CD4-positive, alpha-beta T cell treated with Interleukin-4 for 4 hours (primary cell): ENCODE measurements at regions not wholly inside any gene's neighbourhood (a gene's known extent, or its start where the extent isn't known, plus 50 kb on each side); places are given as distances from the start of the nearest gene placed in this dataset.

Experiments
- DNase-seq: peaks from one replicate; pipeline ENCODE4 v3.0.0-alpha.2; 2020

GRCh38 chr13:72150502-72150901 lies 283.5 kb upstream of the DACH1 start:
- DNase-seq, result no peak

DNA sequence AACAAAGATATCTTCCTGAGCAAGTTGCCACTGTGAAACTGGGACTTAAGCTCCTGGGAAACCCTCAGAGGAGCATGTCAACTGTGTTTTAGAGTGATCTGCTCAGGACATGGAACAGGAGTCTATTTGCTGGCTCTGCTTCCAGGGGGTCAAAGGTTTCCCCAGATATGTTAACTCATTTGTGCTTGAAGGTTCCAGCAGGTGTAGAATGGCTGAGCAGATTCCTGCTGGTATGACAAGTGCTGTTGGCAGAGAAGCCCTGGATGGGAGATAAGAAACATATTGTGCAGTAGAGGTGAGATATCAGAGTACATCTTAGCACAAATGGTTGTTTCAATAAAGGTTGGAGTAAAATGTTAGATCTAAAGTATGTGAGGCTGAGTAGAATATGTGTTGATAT lies 282.7 kb upstream of the DACH1 start:
- no peak for DNase-seq

DNA sequence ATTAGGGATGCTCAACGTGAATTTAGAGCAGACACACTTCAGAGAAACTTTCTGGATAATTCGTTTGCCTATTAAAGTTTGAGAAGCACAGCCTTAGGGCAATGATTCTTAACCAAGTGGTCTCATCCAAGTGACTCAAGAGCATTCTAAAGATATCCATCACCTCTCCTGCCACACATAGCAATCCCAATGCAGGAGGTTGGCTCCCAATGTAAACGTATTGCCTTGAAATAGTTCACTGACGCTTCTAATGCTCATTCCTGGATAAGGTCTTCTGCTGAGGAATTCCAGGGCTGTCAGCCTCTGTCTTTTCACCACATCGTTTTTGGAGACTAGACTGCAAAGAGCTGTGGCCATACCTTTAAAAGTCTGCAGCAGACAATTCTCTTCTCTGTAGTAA lies 279.8 kb upstream of the DACH1 start:
- DNase-seq, result no peak

- DNase-seq, result no peak
Measured at GRCh38 chr13:72145383-72145782, 278.4 kb upstream of the DACH1 start.

DNA sequence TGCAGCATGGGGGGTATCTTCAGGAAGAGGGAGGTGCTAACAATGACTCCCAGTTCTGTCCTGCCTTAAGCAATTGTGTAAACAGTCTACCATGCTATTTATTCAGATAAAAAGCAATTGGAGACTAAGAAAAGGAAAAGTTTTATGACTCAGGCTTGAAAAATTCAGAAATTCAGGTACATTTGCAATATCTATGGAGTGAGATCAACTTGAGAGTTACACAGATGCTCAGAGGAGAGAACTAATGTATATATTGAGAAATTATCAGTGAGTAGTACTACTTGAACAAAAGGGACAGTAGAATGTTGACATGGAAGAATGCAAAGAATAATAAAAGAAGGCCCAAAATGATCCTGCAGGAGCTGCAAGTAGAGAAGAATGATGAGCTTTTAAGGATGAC lies 277.6 kb upstream of the DACH1 start:
- no peak for DNase-seq

DNA sequence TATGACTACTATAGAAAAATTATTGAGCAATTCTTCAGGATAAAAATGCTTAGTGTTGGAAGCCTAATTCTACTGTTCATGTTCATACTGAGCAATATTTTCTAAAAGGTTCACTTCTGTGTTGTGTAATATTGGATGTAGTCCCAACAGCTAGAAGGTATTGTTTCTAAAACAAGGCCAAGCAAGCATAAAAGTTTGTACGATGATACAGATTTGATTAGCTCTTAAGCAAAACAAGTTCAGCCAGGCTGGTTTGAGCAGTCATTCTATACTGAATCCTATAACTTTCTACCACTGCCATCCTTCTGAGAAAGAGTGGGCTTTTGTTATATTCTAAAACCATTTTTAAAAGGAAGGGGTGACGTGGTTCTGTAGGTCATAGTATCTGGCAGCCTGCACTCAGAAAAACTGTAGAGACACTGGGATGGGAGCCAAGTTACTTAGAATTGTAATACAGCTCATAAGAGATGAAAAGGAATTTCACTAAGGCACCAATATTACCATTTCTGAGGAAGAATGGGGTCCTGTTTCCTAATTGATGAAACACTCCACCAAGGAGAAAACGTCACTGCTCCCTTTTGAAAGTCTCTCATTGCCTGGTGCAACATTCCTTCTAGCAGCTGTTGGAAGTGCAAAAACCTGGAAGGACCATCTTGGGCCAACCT lies 275.0 kb upstream of the DACH1 start:
- no peak for DNase-seq

DNA sequence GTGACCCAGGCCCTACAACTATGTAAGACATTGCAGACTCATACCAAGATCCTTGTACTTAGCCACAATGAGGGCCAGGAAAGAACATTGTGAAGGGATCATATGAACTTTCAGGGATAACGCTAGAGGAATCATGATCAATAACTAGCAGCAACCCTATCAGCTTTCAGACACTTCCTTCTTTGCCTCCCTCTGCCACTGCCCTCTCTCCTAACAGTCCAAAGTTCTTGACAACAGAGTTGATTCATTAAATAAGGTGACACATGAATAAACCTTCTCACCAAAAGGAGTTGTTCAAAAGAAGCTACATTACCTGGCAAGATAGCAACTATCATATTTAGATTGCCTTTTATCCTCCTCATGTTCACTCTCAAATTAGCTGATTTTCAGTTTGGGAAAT lies 272.2 kb upstream of the DACH1 start:
- no peak for DNase-seq

GRCh38 chr13:72132075-72132474 lies 265.1 kb upstream of the DACH1 start:
- DNase-seq, result no peak

- no peak for DNase-seq
Measured at GRCh38 chr13:72129117-72129516, 262.1 kb upstream of the DACH1 start.

DNA sequence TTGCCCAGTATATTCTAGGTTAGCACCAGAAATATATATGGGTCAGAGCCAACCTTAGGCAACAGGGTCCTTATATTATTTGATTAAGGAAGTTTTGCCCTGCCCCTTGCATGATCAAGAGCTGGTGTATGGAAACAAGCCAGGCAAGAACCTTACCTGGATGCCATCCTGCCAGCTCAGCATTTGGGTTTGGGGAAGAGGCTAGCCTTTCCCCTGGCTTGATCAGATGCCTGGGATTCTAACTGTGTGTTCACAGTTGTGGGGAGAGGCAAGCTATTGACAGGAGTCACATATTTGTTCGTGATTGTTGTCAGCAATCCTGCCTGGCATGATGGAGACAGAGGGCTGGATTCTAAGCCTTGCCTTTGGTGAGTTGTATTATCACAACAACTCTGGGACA lies 260.0 kb upstream of the DACH1 start:
- DNase-seq, result no peak

DNA sequence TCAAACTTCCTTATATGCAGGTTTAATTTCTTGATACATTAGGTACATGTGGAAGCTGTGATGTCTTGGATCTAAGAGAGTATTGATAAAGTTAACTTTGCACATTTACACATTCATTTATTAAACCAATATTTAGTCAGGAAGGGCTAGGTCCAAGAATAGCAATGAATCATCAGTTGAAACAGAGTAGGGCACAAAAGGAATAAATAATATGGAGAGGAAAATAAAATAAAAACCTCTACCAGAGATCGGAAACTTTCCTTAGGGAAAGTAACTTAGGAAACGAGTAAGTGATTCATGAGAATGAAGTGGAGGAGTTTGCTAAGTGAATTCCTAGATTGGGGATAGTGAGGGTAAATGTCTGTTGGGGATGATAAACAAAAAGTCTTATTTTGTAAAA lies 259.4 kb upstream of the DACH1 start:
- no peak for DNase-seq

DNA sequence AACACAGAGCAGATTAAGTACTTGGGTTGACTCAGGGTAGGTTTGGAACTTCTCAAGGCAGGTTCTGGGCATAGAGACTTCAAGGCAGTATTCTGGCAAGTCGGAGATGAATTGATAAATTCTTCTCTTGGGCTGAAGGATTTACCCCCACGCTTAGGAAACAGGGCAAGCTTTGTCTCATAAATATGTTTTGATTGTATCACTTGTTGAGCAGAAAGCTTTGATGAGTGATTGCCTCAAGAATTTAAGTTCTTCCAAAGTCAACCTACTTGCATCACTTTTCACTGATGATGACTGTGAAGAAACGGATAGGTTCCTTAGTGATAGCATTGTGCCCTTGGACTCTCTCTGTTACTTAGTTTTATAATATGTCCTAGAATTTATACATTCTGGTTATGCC lies 258.6 kb upstream of the DACH1 start:
- no peak for DNase-seq

DNA sequence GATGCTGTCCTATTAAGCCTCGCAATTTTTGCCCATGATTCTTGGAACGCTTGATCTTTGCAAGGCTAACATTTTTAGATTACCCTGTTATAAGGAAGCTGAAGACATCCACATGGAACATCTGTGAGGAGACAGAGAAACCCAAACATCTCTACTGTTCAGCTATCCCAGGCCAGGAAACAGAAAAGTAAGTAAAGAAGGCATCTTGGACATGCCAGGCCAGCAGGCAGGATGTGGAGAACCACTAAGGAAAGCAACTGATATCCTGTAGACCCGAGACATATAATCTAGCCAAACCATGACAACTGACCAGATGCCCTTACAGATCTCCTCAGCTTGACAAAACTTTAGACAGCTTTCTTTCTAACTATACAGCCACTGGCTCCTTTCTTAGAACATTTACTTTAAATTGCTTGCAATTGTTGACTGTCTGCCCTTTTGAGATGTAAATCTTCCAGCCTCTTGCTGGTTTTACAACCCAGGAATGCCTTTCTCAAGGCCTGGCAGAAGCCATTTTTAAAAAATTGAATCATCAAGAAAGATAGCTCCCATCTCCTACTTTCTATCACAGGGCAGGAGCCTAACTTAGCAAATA lies 255.8 kb upstream of the DACH1 start:
- no peak for DNase-seq

DNA sequence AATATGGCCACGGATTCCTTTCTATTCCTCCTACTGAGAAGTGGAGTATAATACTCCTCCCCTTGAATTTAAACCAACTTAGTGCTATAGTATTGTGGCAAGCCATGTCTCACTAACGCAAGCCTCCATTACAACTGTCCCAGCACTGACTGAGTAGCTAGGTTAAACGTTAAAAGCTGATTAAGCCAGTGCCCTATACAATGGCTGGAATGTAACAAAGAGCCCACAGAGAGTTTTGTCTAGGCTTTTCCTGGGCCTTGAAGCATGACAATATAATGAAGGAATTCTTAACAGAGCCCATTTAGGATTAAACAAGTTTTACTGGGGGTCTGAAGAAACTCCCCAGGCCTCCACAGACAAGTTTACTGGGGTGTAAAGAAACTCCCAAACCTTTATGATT lies 254.5 kb upstream of the DACH1 start:
- DNase-seq, result no peak

GRCh38 chr13:72120632-72121031 lies 253.6 kb upstream of the DACH1 start:
- no peak for DNase-seq

DNA sequence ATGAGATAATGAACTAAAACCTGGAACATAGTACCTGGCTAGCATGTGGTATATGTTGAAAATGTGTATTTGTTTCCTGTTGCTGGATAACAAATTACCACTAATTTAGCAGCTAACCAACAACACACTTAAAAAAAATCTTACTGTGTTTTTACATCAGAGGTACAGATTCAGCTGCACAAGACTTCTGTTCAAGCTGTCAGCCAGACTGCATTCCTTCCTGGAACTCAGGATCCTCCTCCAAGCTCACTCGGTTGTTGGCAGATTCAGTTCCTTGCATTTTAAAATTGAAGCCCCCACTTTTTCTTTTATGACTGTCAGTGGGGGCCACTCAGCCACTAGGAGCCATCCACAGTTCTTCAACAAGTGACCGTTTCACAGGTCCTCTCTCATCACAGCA lies 246.9 kb upstream of the DACH1 start:
- DNase-seq, result no peak

- no peak for DNase-seq
Measured at GRCh38 chr13:72113076-72113475, 246.1 kb upstream of the DACH1 start.

DNA sequence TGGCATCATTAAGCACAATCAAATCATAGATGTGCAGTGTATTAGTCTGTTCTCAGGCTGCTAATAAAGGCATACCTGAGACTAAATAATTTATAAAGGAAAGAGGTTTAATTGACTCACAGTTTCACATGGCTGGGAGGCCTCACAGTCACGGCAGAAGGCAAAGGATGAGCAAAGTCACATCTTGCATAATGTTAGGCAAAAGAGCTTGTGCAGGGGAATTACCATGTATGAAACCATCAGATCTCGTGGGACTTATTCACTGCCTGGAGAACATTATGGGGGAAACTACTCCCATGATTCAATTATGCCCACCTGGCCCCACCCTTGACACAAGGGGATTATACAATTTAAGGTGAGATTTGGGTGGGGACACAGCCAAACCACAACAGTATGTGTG lies 245.2 kb upstream of the DACH1 start:
- no peak for DNase-seq

DNA sequence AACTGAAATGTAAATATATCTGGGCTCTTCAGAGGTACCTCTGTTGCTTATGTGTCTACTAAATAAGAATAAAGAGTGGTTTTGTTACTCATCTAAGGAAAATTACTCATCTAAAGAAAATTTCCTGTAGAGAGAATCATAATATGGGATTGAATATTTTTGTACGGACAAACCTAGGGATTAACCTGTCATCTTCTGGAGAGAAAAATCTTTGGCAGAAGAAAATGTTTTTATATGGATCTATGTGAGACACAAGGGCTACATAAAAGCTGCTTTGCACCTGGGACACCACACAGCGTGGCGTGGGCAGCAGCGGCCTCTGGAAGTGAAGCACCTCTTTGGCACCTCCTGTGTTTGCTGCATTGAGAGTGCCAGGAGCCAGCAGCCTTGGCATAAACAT lies 242.9 kb upstream of the DACH1 start:
- DNase-seq, result no peak

- no peak for DNase-seq
Measured at GRCh38 chr13:72104656-72105180, 237.7 kb upstream of the DACH1 start.

GRCh38 chr13:72101768-72102400 lies 234.9 kb upstream of the DACH1 start:
- no peak for DNase-seq

- DNase-seq, result no peak
Measured at GRCh38 chr13:72100339-72100738, 233.3 kb upstream of the DACH1 start.

GRCh38 chr13:72097568-72097967 lies 230.6 kb upstream of the DACH1 start:
- no peak for DNase-seq

GRCh38 chr13:72093262-72093661 lies 226.3 kb upstream of the DACH1 start:
- DNase-seq, result no peak

DNA sequence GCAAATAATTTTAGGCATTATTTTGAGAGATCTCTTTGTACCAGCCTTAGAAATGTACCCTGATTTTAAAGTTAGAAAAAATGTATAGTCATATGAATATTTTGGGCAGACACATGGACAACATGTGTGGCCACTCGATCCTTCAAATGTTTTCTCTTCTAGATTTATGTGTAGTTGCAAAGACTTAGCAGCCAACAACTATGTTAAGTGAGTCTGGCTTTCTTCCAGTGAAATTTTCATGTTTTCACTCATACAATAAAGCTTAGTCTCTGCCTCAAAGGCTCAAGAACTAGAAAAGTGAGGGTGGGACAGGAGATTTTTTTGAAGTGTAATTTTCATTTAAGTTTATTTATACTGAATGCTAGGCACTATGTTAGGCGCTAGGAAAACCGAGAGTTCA lies 207.7 kb upstream of the DACH1 start:
- DNase-seq, result no peak
